ENCODE measurements at regions not wholly inside any gene's neighbourhood (a gene's known extent, or its start where the extent isn't known, plus 50 kb on each side); places are given as distances from the start of the nearest gene placed in this dataset.
A peak's percentile ranks its signal among the peaks of the same experiment; 100 is the strongest.

DNA sequence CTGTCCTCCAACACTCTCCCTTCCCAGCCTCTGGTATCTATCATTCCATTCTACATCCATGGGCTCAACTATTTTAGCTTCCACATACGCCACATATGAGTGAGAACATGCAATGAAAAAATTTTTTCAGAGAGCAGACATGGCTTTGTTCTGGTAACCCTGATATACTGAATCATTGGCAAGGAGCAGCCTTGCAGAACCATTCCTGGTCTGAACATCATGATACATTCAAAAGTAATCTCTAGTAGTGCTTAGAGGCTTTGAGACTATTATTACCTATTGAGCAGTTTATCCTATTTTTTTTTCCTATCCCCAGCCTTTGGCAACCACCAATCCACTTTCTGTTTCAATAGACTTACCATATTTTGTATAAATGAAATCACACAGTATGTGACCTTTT lies 393.1 kb upstream of the KCNH7 start:
- DNase-seq: no peak
- ATAC-seq: no peak
- intact Hi-C loops (cut with DNase I, micrococcal nuclease): no loop called here

DNA sequence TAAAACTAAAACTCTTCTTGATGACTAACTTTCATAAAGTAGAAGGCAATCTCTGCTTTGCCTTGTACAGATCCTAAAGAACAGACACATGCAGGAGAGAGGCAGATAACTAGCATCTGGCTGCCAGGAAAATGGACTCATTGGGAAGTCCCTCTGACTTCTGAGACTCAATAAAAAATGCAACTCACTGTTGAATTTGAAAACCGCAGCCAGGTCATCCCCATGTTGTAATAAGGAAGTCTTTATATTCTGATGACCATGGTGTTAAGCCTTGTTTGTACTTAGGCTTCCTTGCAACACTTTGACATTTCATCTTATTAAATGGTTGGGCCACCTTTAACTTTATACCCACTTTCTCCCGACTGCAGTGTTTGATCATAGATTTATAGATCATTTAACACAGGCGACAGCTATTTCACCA lies 375.1 kb upstream of the KCNH7 start:
- ATAC-seq (no peak), DNase-seq (no peak)
- intact Hi-C loops (cut with DNase I, micrococcal nuclease): no loop called here

DNA sequence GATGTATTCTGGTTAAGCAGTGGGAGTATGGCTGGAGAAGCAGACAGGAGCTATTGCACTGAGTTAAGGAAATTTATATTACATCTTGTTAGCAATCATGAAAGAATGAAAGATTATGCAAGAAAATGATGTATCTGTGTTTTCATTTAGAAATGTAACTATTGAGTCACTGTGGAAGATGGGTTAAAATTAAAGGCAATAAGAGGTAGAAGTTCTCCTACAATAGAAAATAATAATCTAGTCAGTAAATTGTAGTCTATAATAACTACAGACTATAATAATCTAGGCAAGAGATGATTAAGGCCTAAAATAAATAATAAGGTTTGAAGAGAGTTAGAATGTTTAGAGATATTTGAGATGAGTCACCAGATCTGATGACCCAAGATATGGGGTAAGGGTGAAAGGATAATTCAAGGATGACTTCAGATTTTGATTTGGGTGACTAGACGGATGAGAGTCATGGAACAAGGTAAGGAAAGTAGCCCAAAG lies 371.9 kb upstream of the KCNH7 start:
- DNase-seq (no peak), ATAC-seq (no peak)
- intact Hi-C loops (cut with DNase I, micrococcal nuclease): no loop called here

DNA sequence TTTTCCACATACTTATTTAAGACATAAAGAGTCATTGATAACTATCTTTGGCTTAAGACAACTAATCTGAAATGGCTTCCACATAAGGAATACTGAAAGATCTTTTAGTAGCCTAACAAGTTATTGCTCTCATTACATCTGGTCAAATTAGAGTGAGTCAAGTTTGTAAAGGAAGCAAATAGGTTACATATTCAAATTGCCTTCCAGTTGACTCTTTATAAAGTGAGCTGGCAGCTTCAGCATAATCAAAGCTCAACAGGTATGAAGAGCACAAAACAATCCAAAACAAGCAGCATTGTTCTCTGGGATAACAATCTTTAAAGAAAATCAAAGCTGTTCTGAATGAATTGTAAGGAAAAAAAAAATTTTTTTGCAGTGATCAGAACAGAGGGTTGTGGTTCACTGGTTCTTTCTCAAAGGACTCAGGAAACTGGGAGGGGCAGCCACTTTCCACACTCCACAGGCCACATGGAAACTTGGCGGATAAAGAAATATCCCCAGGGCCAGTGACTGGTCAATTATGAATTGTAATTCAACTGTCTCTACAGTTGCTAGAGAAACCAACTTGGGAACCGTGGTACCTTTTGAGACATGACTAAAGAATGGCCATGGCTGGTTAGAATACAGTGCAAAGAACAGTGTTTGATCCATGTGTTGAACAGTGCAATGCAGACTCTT lies 369.3 kb upstream of the KCNH7 start:
- DNase-seq: no peak
- ATAC-seq: no peak
- intact Hi-C loops (cut with DNase I, micrococcal nuclease): no loop called here

DNA sequence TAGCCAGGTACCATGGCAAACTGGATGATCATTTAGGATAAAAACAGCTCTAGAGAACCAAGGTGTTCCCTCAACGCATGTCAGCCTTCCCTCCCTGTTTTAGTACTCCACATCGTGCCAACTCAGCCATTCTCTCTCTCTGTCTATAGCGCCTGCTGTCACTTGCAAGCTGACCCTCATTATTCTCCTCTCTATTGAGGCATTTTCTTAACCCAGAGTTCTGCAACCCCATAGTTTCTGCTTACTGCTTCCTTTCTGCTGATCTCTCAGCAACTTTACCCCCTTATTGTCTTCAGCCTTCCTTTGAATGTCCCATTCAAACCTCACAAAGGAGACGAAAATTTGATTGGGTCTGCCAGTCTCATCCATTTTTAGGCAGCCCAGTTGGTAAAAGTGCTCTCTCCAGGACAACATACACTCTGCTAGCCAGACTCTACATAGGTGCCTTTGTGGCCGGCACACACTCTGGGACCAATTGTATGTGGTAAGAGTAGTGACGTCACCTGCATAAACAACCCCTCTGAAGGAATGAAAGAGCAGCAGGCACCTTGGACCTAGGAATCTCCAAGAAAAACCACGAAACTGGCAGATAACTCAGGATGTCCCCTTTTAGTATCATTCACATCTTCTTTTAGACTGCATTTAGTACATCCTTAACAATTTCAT lies 367.2 kb upstream of the KCNH7 start:
- intact Hi-C loops (cut with DNase I, micrococcal nuclease): no loop called here
- DNase-seq: no peak
- ATAC-seq: no peak

DNA sequence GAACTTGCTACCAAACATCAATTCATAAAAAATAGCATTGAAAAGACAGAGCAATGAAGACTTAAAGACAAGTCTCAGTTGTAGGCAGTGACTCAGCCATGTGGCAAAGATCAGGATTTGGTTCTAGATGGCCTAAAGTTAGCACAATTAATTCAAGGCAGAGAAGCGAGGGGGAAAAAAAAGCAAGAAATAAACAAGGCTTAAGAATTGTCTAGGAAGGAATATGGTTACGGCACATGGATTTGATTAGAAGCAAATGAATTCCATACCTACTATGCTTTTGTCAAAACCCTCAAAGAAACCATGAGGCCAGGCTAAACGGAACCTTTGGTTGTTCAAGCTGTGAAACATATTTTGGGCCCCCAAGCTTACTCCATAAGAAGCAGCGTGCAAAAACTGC lies 362.2 kb upstream of the KCNH7 start:
- intact Hi-C loops (cut with DNase I, micrococcal nuclease): no loop called here
- DNase-seq (no peak), ATAC-seq (no peak)

DNA sequence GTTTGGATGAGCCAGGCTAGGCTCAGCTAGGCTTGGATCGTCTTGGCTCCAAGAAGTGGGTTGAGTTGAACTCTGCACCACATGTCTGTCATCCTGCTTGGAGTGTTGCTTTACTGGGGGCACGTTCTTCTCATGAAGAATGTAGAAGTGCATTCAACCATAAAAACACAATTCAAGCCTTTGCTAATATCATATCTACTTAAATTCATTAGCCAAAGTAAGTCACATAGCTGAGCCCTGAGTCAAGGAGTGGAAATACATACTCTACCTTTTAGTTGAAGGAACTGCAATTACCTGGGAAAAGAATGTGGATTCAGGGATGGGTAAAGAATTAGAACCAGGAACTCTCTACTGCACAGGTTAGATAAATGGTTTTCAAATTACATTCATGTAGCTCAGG lies 360.4 kb upstream of the KCNH7 start:
- intact Hi-C loops (cut with DNase I, micrococcal nuclease): no loop called here
- ATAC-seq (no peak), DNase-seq (no peak)

DNA sequence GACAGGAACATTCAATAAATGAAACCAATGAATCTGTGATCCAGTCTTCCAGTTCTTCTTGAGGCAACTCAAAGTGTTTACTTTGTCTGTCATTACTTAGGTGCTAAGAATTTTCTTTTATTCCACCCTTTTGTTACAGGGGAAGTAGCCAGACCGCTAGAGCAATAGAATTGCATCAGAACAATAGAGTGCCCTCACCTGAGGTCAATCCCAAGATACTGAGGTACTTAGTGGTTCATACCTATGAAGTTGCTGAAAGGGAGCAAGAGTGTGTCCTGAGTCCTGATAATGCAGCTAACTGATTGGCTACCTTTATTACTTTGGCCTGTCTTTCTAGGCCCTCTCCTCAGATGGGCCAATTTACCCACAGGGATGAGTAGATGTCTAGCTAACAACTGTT lies 359.4 kb upstream of the KCNH7 start:
- no peak for DNase-seq
- ATAC-seq: no peak
- intact Hi-C loops (cut with DNase I, micrococcal nuclease): no loop called here

DNA sequence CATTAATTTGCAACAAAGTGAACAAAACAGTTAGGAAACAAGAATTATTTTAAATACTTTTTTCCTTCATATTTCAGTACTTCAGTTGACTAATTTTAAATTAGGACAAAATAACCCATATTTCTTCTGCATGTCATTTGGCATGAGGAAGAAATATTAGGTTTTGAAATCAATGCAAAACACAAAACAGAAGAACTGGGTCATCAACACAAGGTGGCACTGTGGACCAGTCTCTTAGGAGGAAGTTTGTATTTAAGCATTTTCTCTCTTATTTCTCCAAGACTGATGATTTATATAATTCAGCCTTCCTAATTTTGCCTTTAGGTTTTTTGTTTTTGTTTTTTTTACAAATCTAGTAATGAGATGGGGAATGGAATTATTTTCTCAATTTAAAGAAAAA lies 352.8 kb upstream of the KCNH7 start:
- DNase-seq (peak in 1 of 2 donors; percentile 11), ATAC-seq (no peak)
- intact Hi-C loops (cut with DNase I, micrococcal nuclease): no loop called here

DNA sequence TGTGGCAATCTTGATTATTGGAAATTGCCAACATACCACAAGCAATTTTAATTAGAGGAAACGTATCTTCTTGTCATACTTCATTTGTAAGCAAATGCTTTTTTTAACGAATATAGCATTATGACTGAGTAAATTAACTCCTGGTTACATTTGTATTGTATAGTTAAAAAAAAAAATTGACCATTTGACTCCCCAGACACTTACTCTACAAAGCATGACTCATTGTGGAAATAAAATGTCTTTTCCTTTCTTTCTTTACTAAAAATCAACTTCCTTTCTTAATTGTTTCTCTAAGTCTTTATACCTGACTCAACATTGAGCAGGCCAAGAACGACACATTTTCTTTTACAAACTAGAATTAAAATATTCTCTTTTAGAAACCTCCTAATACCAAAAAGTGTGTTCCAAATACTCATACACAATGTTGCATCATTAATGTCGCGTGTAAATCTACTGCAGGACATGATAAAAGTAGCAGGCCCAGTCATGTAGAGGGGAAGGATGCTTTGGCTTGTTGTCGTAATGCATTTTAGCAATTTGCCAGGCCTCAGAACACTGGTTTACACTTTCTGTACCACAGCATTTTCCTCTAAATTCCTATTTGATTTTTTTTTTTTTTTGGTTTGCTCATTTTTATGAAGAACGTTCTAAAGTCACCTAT lies 349.6 kb upstream of the KCNH7 start:
- ATAC-seq (no peak), DNase-seq (no peak)
- intact Hi-C loops (cut with DNase I, micrococcal nuclease): no loop called here

DNA sequence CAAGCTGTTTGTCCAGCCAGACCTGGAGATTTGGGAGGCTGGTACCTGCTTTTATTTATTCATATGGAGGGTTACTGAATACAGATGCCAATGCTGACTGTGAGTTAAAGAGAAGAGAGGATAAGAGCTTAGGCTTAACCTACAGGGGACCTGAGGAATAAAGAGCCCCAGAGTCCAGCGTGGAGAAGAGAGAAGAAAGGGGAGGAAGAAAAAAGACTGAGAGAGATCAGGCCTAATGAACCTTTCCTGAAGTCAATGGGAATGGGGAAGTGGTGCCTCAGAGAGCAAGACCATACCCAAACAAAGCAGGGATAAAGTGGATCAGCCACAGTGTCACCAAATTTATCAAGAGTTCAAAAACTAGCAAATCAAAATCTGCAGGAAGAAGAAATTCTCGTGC lies 348.6 kb upstream of the KCNH7 start:
- intact Hi-C loops (cut with DNase I, micrococcal nuclease): no loop called here
- ATAC-seq (no peak), DNase-seq (no peak)

DNA sequence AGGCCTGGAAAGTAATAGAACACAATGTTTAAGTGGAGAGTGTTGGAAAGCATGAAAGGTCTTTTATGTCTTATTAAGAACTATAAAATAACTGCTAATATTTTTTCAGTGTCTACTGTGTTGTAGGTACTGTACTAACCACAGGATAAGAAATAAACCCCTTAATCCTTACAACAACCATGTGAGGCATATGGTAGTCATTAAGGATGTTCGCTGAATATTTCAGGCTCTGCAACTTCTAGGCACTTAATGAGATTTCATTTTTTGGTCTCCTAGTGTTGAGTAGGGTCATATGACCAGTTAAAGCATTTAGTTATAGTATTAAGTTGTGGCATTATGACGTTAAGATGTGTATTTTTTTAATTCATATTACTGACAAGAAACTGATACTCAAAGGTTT lies 346.6 kb upstream of the KCNH7 start:
- ATAC-seq (no peak), DNase-seq (no peak)
- intact Hi-C loops (cut with DNase I, micrococcal nuclease): no loop called here

DNA sequence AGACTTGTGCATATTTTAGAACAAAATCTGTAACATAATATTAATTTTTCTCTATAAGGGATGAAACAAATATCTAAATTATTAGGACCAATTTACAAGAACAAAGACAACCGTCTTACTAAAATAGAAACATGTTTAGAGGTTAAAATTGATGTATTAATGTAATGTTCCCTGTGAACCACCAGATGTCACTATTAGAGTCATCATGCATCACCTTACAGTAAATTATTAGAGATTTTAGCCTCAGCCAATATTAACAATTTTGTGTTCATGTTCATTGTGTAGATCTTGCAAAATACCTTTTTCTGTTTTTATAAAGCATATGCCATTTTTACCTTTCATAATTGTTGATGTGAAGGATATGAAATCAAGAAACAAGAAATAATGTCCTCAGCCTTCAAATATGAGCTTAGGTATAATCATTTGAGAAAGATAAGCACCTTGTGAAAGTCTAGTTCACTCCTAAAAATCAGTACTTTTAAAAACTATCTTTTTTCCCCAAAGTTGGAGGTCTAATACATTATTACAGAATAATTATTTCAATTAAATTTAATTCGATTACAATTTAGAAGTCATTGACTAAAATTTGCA lies 344.3 kb upstream of the KCNH7 start:
- no peak for DNase-seq
- intact Hi-C loops (cut with DNase I, micrococcal nuclease): no loop called here
- no peak for ATAC-seq

DNA sequence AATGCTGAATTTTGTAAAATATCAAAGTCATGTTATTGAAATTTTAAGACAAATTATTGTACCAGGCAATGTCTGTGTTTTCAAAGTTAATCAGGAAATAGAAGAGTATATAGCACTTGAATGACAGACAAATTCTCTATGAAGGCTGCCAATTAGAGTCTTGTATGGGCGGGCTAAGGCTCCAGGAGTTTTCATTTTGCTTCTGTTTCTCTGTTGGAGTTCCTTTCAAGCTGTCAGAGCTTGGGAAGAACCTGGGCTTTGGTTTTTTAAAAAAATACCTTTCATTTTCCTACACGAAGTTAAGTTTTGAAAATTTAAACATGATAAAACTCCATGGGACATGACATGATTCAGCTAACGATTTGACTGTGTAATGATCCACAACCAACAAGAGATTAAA lies 339.0 kb upstream of the KCNH7 start:
- intact Hi-C loops (cut with DNase I, micrococcal nuclease): no loop called here
- ATAC-seq: no peak
- DNase-seq: no peak

DNA sequence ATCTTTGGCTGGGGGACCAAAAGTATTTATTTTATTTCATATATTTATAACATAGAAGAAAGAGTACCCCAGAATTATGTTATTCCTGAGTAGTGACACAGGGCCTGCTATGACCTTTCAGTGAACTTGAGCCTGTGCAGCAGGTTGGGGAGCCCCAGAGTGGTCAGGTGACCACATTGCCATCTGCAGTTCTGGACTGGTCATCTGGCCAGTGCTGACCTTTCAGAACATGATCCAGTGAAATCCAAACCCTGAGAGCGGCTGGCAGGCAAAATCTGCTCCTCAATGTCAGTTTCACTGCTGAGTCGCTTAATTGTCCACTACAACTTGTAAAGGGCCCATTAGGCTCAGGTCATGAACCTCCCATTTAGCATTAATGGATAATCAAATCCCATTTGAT lies 336.7 kb upstream of the KCNH7 start:
- no peak for ATAC-seq
- intact Hi-C loops (cut with DNase I, micrococcal nuclease): no loop called here
- no peak for DNase-seq

DNA sequence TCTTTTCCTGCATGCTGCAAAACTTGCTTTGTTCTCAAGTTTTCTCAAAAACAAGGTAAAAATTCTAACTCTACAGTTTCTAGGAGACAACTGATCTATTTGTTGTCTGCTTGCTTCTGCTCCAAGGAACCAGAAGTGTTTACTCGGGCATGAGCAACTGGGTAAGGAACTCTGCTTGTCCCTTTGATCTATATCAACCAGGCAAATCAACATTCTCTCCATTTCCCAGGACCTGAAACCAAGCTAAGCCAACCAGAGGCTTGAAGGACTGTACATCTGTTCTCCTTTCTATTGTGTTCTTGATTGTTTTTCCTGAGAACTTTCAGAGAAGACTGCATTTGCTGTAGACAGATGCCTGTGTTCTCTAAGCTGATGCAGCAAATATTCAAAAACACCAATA lies 335.0 kb upstream of the KCNH7 start:
- DNase-seq (no peak), ATAC-seq (no peak)
- intact Hi-C loops (cut with DNase I, micrococcal nuclease): no loop called here

DNA sequence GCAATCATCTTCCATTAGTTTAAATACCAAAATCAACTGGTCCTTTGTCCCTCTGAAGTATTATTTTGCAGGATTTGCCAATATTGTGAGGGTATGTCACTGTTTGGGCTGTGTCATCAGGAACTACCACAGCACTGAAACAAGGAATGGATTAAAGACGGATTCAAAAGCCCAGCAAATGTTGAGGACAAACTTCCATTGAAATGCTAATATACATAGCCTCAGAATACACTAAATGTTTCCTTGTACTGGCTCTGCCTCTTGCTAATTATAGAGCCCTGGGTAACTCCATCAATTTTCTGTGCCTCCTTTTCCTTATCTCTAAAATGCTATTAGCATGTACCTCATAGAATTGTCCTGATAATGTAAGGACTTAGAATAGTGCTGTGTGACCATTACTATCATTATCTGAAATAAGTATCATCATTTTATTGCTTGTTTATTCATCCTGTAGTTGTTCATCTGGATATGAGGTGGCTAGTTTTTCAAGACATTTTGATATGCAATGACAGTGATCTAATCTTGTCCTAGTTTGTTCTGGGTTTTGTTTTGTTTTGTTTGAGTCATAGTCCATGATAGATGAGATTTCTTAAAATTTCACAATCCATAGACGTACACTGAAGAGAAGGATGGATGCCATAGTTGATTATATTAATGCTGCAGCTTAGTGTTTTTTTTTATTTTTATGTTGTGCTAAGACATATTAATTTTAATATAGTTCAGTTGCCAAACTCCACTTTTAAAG lies 333.4 kb upstream of the KCNH7 start:
- no peak for ATAC-seq
- DNase-seq: no peak
- intact Hi-C loops (cut with DNase I, micrococcal nuclease): no loop called here

DNA sequence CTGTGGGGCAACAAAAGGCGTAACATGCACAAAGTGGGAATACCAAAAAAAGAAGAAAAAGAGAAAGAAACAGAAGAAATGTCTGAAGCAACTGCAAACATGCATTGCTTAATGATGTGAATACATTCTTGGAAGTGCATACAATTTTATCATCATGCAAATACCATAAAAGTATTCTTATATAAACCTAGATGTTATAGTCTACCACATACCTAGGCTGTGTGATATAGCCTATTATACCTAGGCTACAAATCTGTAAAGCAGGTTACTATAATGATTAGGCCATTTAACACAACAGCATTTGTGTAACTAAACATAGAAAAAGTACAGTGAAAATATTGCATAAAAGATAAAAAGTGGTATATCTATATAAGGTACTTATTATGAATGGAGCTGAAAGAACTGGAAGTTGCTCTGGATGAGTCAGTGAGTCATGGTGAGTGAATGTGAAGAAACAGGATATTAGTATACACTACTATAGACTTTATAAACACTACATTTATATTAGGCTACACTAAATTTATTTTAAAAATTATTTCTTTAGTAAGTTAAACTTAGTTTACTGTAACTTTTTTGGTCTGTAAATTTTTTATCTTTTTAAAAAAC lies 319.4 kb upstream of the KCNH7 start:
- intact Hi-C loops (cut with DNase I, micrococcal nuclease): no loop called here
- ATAC-seq (no peak), DNase-seq (no peak)

DNA sequence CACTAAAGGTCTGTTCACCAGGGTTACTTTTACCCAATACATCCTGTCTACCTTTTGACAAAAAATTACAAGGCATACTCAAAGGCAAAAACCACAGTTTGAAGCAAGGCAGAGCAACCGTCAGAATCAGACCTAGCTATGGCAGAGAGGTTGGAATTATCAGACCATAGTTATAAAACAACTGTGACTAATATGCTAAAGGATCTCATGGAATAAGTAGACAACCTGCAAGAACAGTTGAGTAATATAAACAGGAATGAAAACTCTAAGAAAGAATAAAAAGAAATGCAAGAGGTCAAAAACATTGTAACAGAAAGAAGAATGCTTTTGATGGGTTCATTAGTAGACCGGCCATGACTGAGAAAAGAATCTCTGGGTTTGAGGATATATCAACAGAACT lies 318.8 kb upstream of the KCNH7 start:
- no peak for DNase-seq
- intact Hi-C loops (cut with DNase I, micrococcal nuclease): no loop called here
- ATAC-seq: no peak

All from left colon (tissue), 2 donors.